DMS53 (cell line): ENCODE measurements at regions not wholly inside any gene's neighbourhood (a gene's known extent, or its start where the extent isn't known, plus 50 kb on each side); places are given as distances from the start of the nearest gene placed in this dataset.
"Not testable (repeated sequence)": the region's sequence is repeated elsewhere in the genome, so short reads cannot be mapped to it uniquely, and the experiment has no call there.

Experiments used
- DNase-seq: peaks from one replicate; lab custom pipeline; 2025; lab: John Stamatoyannopoulos, UW

- no peak for DNase-seq
Observed at GRCh38 chr6:6946206-6947155, 161.3 kb upstream of the RREB1 start.

- DNase-seq = no peak
Observed at GRCh38 chr6:6950373-6951145, 157.2 kb upstream of the RREB1 start.

GRCh38 chr6:6951355-6951754 is 156.4 kb upstream of the RREB1 start:
- no peak for DNase-seq

- DNase-seq = no peak
Observed at GRCh38 chr6:6952484-6952883, 155.3 kb upstream of the RREB1 start.

- not testable (repeated sequence) for DNase-seq
Observed at GRCh38 chr6:6952927-6953326, 154.8 kb upstream of the RREB1 start.

GRCh38 chr6:6960571-6961251 is 147.1 kb upstream of the RREB1 start:
- no peak for DNase-seq

- DNase-seq = no peak
Observed at GRCh38 chr6:6962086-6962485, 145.7 kb upstream of the RREB1 start.

- DNase-seq = no peak
Observed at GRCh38 chr6:6962699-6963098, 145.1 kb upstream of the RREB1 start.

GRCh38 chr6:6963390-6963789 is 144.4 kb upstream of the RREB1 start:
- not testable (repeated sequence) for DNase-seq

- DNase-seq = no peak
Observed at GRCh38 chr6:6964675-6965074, 143.1 kb upstream of the RREB1 start.

- no peak for DNase-seq
Observed at GRCh38 chr6:6966127-6966526, 141.6 kb upstream of the RREB1 start.

GRCh38 chr6:6966569-6966968 is 141.2 kb upstream of the RREB1 start:
- DNase-seq = no peak

- DNase-seq = no peak
Observed at GRCh38 chr6:6968357-6968730, 139.4 kb upstream of the RREB1 start.

GRCh38 chr6:6968731-6969552 is 138.8 kb upstream of the RREB1 start:
- no peak for DNase-seq

GRCh38 chr6:6969761-6970223 is 138.0 kb upstream of the RREB1 start:
- peak; percentile 98 for DNase-seq

GRCh38 chr6:6970851-6971250 is 136.9 kb upstream of the RREB1 start:
- no peak for DNase-seq

- no peak for DNase-seq
Observed at GRCh38 chr6:6971369-6971768, 136.4 kb upstream of the RREB1 start.

- peak; percentile 12 for DNase-seq
Observed at GRCh38 chr6:6972456-6972855, 135.3 kb upstream of the RREB1 start.

GRCh38 chr6:6973721-6974120 is 134.0 kb upstream of the RREB1 start:
- no peak for DNase-seq

- no peak for DNase-seq
Observed at GRCh38 chr6:6975459-6976111, 132.2 kb upstream of the RREB1 start.

- no peak for DNase-seq
Observed at GRCh38 chr6:6976193-6976592, 131.6 kb upstream of the RREB1 start.
